ENCODE measurements at regions not wholly inside any gene's neighbourhood (a gene's known extent, or its start where the extent isn't known, plus 50 kb on each side); places are given as distances from the start of the nearest gene placed in this dataset.

DNA sequence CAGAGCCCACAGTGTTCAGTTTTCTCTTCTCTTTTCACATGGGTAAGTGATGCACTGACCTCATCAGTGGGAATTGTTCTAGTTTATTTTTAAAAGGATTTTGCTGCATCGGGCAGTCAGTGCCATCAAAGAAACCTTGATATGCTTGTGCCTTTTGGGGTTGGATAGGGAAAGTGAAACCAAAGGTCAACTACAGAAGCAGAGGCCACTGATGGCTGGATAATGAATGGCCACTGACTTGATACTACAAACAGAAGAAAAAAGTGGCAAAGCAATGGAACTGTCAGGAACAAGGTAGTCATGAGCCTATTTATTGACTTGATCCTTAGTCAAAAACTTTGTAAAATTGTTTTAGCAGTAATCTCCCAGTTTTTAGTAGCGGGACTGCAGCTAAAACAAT, 636.3 kb upstream of the ZEB2 start:
- no peak for DNase-seq
- ChIA-PET CTCF (no interaction called here), POLR2A (no interaction called here)
- TF ChIP-seq, protein P1, sequence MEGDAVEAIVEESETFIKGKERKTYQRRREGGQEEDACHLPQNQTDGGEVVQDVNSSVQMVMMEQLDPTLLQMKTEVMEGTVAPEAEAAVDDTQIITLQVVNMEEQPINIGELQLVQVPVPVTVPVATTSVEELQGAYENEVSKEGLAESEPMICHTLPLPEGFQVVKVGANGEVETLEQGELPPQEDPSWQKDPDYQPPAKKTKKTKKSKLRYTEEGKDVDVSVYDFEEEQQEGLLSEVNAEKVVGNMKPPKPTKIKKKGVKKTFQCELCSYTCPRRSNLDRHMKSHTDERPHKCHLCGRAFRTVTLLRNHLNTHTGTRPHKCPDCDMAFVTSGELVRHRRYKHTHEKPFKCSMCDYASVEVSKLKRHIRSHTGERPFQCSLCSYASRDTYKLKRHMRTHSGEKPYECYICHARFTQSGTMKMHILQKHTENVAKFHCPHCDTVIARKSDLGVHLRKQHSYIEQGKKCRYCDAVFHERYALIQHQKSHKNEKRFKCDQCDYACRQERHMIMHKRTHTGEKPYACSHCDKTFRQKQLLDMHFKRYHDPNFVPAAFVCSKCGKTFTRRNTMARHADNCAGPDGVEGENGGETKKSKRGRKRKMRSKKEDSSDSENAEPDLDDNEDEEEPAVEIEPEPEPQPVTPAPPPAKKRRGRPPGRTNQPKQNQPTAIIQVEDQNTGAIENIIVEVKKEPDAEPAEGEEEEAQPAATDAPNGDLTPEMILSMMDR (IDR thresholded peaks at IDR 0.05), result no peak
- ATAC-seq (ENCODE audit: low read depth), result no peak
- peaks cover 1% of the 10 kb centered on the region for H3K36me3 Mint-ChIP-seq (ENCODE audit: low read depth)
- peaks cover 8% of the 10 kb centered on the region for H3K4me1 Mint-ChIP-seq
- peaks cover 16% of the 10 kb centered on the region for H3K9me3 Mint-ChIP-seq
- intact Hi-C loops (cut with micrococcal nuclease), result no loop called here
- H3K27me3 Mint-ChIP-seq, result no peaks in the 10 kb centered on the region
- H3K4me3 Mint-ChIP-seq, result no peak overlapping the region
- no peak overlapping the region for H3K27ac Mint-ChIP-seq

DNA sequence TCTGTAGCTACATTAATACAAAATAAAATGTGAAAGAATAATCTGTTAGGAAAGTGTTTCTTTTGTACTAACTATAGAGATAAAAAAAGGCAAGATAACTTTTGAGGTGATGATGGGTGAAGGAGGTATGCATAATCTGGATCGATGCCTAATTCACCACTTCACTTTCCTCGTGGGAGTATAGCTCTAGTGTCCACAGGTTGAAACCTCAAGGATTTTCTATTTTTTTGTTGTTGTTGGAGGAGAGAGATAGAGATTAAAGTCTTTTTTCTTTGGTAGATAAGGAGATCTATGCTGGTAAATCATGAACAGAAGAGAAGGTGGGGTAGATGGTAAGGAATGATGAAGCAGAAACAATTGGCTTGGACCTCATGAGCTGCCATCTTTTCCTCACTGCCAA, 635.3 kb upstream of the ZEB2 start:
- no peak overlapping the region for H3K4me3 Mint-ChIP-seq
- DNase-seq (no peak), ATAC-seq (ENCODE audit: low read depth) (no peak)
- peaks cover 8% of the 10 kb centered on the region for H3K4me1 Mint-ChIP-seq
- intact Hi-C loops (cut with micrococcal nuclease), result no loop called here
- CTCF ChIA-PET, result no interaction called here
- TF ChIP-seq, protein P1 (IDR thresholded peaks at IDR 0.05), result no peak
- peaks cover 1% of the 10 kb centered on the region for H3K36me3 Mint-ChIP-seq (ENCODE audit: low read depth)
- no peaks in the 10 kb centered on the region for H3K27me3 Mint-ChIP-seq
- POLR2A ChIA-PET, result interaction anchor here (0.7 kb wide), 2 partner anchors 16 to 594 kb away, joined by 3 read pairs; no protein-coding TSS in a partner anchor
- H3K9me3 Mint-ChIP-seq, result peaks cover 16% of the 10 kb centered on the region
- no peak overlapping the region for H3K27ac Mint-ChIP-seq

DNA sequence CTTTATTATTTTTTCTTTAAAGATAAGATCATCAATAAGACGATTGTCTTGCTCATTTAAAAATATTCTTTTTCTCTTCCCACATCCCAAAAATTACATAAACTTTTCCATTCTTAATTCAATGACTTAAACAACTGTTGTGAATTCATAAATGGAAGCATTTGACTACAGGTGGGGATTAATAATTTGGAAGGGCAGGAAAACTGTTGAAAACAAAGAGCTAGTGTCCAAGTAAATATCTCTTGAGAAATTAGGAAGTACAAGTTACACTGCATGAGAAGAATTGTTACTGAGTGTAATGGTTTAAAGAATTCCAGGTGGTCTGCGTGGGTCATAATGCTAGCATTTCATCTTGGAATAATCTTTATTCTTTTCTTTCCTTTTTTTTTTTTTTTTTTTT, 634.8 kb upstream of the ZEB2 start:
- H3K27me3 Mint-ChIP-seq, result no peaks in the 10 kb centered on the region
- ChIA-PET CTCF (no interaction called here), POLR2A (interaction anchor here (0.7 kb wide), 2 partner anchors 16 to 595 kb away, joined by 3 read pairs; no protein-coding TSS in a partner anchor)
- intact Hi-C loops (cut with micrococcal nuclease), result no loop called here
- TF ChIP-seq, protein P1 (IDR thresholded peaks at IDR 0.05), result no peak
- H3K4me1 Mint-ChIP-seq, result peaks cover 5% of the 10 kb centered on the region
- no peak overlapping the region for H3K4me3 Mint-ChIP-seq
- H3K27ac Mint-ChIP-seq, result no peak overlapping the region
- no peak for ATAC-seq (ENCODE audit: low read depth)
- H3K36me3 Mint-ChIP-seq (ENCODE audit: low read depth), result peaks cover 1% of the 10 kb centered on the region
- H3K9me3 Mint-ChIP-seq, result peaks cover 16% of the 10 kb centered on the region
- no peak for DNase-seq

DNA sequence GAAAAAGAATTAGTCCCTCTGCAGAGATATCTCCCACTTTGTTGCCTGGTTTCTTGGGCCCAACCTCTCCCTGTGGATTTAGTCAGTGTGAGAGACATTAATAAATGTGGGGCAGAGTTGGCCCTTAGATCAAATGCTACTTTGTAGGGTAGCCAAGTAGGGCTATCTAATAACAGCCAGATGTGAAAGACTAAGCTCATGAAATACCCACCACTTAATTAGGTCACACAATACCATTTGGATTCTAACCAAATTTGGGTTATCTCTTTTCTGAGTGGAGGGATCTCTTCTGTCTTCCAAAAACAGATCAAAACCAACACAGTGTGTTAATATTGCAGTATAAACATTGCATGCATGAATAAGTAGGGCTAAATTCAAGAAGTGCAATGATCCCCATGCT, 626.8 kb upstream of the ZEB2 start:
- Mint-ChIP-seq H3K27me3 (no peaks in the 10 kb centered on the region), H3K36me3 (ENCODE audit: low read depth) (no peaks in the 10 kb centered on the region), H3K27ac (no peak overlapping the region), H3K4me1 (no peaks in the 10 kb centered on the region), H3K9me3 (peaks cover 3% of the 10 kb centered on the region), H3K4me3 (no peak overlapping the region)
- POLR2A ChIA-PET, result interaction anchor here (0.6 kb wide), 1 partner anchor 26 kb away, joined by 4 read pairs; no protein-coding TSS in a partner anchor
- ATAC-seq (ENCODE audit: low read depth), result no peak
- CTCF ChIA-PET, result no interaction called here
- no peak for DNase-seq
- TF ChIP-seq, protein P1 (IDR thresholded peaks at IDR 0.05), result no peak
- intact Hi-C loops (cut with micrococcal nuclease), result no loop called here

DNA sequence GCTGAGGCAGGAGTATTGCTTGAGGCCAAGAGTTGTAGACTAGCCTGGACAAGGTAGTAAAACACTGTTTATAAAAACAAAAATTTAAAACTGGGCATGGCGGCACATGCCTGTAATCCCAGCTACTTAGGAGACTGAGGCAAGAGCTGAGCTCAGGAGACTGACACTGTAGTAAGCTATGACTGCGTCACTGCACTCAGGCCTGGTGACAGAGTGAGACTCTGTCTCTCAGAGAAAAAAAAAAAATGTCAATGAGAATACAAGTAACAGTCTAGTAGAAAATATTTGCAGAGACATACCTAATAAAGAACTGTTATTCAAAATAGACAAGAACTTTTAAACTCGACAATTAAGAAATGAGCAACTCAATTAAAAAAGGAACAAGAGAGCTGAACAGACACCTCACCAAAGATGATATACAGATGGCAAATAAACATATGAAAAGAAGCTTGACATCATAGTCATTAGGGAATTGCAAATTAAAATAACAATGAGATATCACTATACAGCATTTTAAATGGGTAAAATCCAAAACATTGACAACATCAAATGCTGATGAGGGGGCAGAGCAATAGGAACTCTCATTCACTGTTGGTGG, 624.3 kb upstream of the ZEB2 start:
- Mint-ChIP-seq H3K36me3 (ENCODE audit: low read depth) (no peaks in the 10 kb centered on the region), H3K4me1 (no peaks in the 10 kb centered on the region), H3K27ac (no peak overlapping the region), H3K27me3 (no peaks in the 10 kb centered on the region), H3K9me3 (no peaks in the 10 kb centered on the region), H3K4me3 (no peak overlapping the region)
- ChIA-PET POLR2A (no interaction called here), CTCF (interaction anchor here (0.7 kb wide), 1 partner anchor 380 kb away, joined by 4 read pairs; no protein-coding TSS in a partner anchor)
- TF ChIP-seq, protein P1 (IDR thresholded peaks at IDR 0.05), result no peak
- ATAC-seq (ENCODE audit: low read depth), result no peak
- intact Hi-C loops (cut with micrococcal nuclease), result no loop called here
- DNase-seq, result no peak
